ENCODE measurements at regions not wholly inside any gene's neighbourhood (a gene's known extent, or its start where the extent isn't known, plus 50 kb on each side); places are given as distances from the start of the nearest gene placed in this dataset.

DNA sequence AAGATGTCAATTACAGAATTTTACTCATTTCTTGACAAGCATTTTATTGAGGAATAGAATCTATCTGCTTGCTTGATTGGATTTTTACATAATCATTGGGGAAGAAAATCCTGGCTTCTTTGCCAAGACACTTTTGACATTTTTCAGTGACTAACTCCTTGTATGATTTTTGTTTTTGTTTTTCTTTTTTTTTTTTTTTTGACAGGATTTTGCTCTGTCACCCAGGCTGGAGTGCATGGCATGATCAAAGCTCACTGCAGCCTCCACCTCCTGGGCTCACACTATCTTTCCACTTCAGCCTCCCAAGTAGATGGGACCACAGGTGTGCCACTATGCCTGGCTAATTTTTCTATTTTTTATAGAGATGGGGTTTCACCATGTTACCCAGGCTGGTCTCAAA is 672.3 kb upstream of the RGMB start:
- H3K9ac ChIP-seq (ENCODE audit: low read depth in 1 of 2, low read length in 2 of 2), result no peak overlapping the region
- H3K27ac ChIP-seq (ENCODE audit: low read depth, low read length), result no peak overlapping the region
- no peak overlapping the region for H3K4me3 ChIP-seq (ENCODE audit: low read depth in 1 of 2, low read length in 2 of 2)
- H3K27me3 ChIP-seq (ENCODE audit: control insufficient read depth in 1 of 2, insufficient read depth in 2 of 2, low read length in 2 of 2), result no peaks in the 10 kb centered on the region
- H3K9me3 ChIP-seq (ENCODE audit: control insufficient read depth in 1 of 2, low read length in 2 of 2), result no peaks in the 10 kb centered on the region
- no peaks in the 10 kb centered on the region for H3K4me1 ChIP-seq (ENCODE audit: control insufficient read depth in 1 of 2, insufficient read depth in 2 of 2, low read length in 2 of 2)
- H3K36me3 ChIP-seq (ENCODE audit: control insufficient read depth in 1 of 2, insufficient read depth in 2 of 2, low read length in 2 of 2), result no peaks in the 10 kb centered on the region

- Histone ChIP-seq H3K36me3 (ENCODE audit: control insufficient read depth in 1 of 2, insufficient read depth in 2 of 2, low read length in 2 of 2) (no peaks in the 10 kb centered on the region), H3K27me3 (ENCODE audit: control insufficient read depth in 1 of 2, insufficient read depth in 2 of 2, low read length in 2 of 2) (no peaks in the 10 kb centered on the region), H3K4me1 (ENCODE audit: control insufficient read depth in 1 of 2, insufficient read depth in 2 of 2, low read length in 2 of 2) (no peaks in the 10 kb centered on the region), H3K4me3 (ENCODE audit: low read depth in 1 of 2, low read length in 2 of 2) (no peak overlapping the region), H3K27ac (ENCODE audit: low read depth, low read length) (no peak overlapping the region), H3K9ac (ENCODE audit: low read depth in 1 of 2, low read length in 2 of 2) (no peak overlapping the region), H3K9me3 (ENCODE audit: control insufficient read depth in 1 of 2, low read length in 2 of 2) (no peaks in the 10 kb centered on the region)
Measured at GRCh38 chr5:98102936-98103335, 670.5 kb upstream of the RGMB start.

DNA sequence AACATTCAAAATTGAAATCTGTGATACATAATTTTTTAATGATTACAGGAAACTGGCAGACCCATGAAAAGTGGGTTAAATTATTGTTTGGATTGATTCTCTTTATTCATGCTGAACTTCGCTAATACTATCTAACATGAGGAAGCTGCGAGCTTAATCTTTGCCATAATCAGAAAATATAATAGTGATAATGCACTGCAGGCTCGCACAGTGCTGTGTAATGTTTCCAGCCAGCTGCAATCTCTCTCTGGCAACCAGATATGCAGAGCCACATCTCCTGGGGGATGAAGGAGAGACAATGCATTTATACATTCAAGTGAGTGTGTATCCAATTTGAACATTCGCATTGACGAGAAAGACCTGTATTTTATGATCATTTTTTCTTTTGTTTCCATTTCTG is 669.7 kb upstream of the RGMB start:
- H3K27ac ChIP-seq (ENCODE audit: low read depth, low read length), result no peak overlapping the region
- no peak overlapping the region for H3K4me3 ChIP-seq (ENCODE audit: low read depth in 1 of 2, low read length in 2 of 2)
- no peaks in the 10 kb centered on the region for H3K9me3 ChIP-seq (ENCODE audit: control insufficient read depth in 1 of 2, low read length in 2 of 2)
- H3K36me3 ChIP-seq (ENCODE audit: control insufficient read depth in 1 of 2, insufficient read depth in 2 of 2, low read length in 2 of 2), result no peaks in the 10 kb centered on the region
- H3K9ac ChIP-seq (ENCODE audit: low read depth in 1 of 2, low read length in 2 of 2), result no peak overlapping the region
- no peaks in the 10 kb centered on the region for H3K27me3 ChIP-seq (ENCODE audit: control insufficient read depth in 1 of 2, insufficient read depth in 2 of 2, low read length in 2 of 2)
- H3K4me1 ChIP-seq (ENCODE audit: control insufficient read depth in 1 of 2, insufficient read depth in 2 of 2, low read length in 2 of 2), result no peaks in the 10 kb centered on the region

- no peak overlapping the region for H3K27ac ChIP-seq (ENCODE audit: low read depth, low read length)
- H3K4me1 ChIP-seq (ENCODE audit: control insufficient read depth in 1 of 2, insufficient read depth in 2 of 2, low read length in 2 of 2), result no peaks in the 10 kb centered on the region
- no peaks in the 10 kb centered on the region for H3K9me3 ChIP-seq (ENCODE audit: control insufficient read depth in 1 of 2, low read length in 2 of 2)
- H3K4me3 ChIP-seq (ENCODE audit: low read depth in 1 of 2, low read length in 2 of 2), result no peak overlapping the region
- no peak overlapping the region for H3K9ac ChIP-seq (ENCODE audit: low read depth in 1 of 2, low read length in 2 of 2)
- H3K27me3 ChIP-seq (ENCODE audit: control insufficient read depth in 1 of 2, insufficient read depth in 2 of 2, low read length in 2 of 2), result no peaks in the 10 kb centered on the region
- H3K36me3 ChIP-seq (ENCODE audit: control insufficient read depth in 1 of 2, insufficient read depth in 2 of 2, low read length in 2 of 2), result no peaks in the 10 kb centered on the region
Measured at GRCh38 chr5:98104454-98105188, 668.8 kb upstream of the RGMB start.

GRCh38 chr5:98105681-98106080 is 667.8 kb upstream of the RGMB start:
- no peaks in the 10 kb centered on the region for H3K9me3 ChIP-seq (ENCODE audit: control insufficient read depth in 1 of 2, low read length in 2 of 2)
- no peaks in the 10 kb centered on the region for H3K4me1 ChIP-seq (ENCODE audit: control insufficient read depth in 1 of 2, insufficient read depth in 2 of 2, low read length in 2 of 2)
- H3K27me3 ChIP-seq (ENCODE audit: control insufficient read depth in 1 of 2, insufficient read depth in 2 of 2, low read length in 2 of 2), result no peaks in the 10 kb centered on the region
- H3K9ac ChIP-seq (ENCODE audit: low read depth in 1 of 2, low read length in 2 of 2), result no peak overlapping the region
- no peak overlapping the region for H3K4me3 ChIP-seq (ENCODE audit: low read depth in 1 of 2, low read length in 2 of 2)
- no peak overlapping the region for H3K27ac ChIP-seq (ENCODE audit: low read depth, low read length)
- H3K36me3 ChIP-seq (ENCODE audit: control insufficient read depth in 1 of 2, insufficient read depth in 2 of 2, low read length in 2 of 2), result no peaks in the 10 kb centered on the region

- H3K4me3 ChIP-seq (ENCODE audit: low read depth in 1 of 2, low read length in 2 of 2), result no peak overlapping the region
- H3K4me1 ChIP-seq (ENCODE audit: control insufficient read depth in 1 of 2, insufficient read depth in 2 of 2, low read length in 2 of 2), result no peaks in the 10 kb centered on the region
- H3K27me3 ChIP-seq (ENCODE audit: control insufficient read depth in 1 of 2, insufficient read depth in 2 of 2, low read length in 2 of 2), result no peaks in the 10 kb centered on the region
- H3K36me3 ChIP-seq (ENCODE audit: control insufficient read depth in 1 of 2, insufficient read depth in 2 of 2, low read length in 2 of 2), result no peaks in the 10 kb centered on the region
- H3K9me3 ChIP-seq (ENCODE audit: control insufficient read depth in 1 of 2, low read length in 2 of 2), result no peaks in the 10 kb centered on the region
- H3K9ac ChIP-seq (ENCODE audit: low read depth in 1 of 2, low read length in 2 of 2), result no peak overlapping the region
- no peak overlapping the region for H3K27ac ChIP-seq (ENCODE audit: low read depth, low read length)
Measured at GRCh38 chr5:98106116-98107031, 667.1 kb upstream of the RGMB start.

DNA sequence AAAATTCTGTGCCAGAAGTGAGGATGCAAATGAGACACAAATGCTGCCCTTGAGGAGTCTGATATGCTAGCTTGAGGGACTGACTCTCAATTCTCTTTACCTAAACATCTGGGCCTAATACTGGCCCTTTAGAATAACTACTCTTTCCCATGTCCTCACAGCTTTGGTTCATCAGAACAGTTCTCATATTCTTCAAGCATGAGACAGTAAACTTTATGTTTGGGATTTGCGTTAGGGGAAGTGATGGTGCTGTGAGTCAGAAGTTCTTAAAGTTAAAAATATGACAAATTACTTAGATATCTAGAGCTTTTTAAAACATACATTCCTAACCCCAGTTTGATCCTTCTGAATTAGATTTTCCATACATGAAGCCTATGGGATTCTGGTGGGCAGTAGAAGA is 665.0 kb upstream of the RGMB start:
- H3K9me3 ChIP-seq (ENCODE audit: control insufficient read depth in 1 of 2, low read length in 2 of 2), result no peaks in the 10 kb centered on the region
- H3K9ac ChIP-seq (ENCODE audit: low read depth in 1 of 2, low read length in 2 of 2), result no peak overlapping the region
- no peaks in the 10 kb centered on the region for H3K4me1 ChIP-seq (ENCODE audit: control insufficient read depth in 1 of 2, insufficient read depth in 2 of 2, low read length in 2 of 2)
- H3K27ac ChIP-seq (ENCODE audit: low read depth, low read length), result no peak overlapping the region
- H3K27me3 ChIP-seq (ENCODE audit: control insufficient read depth in 1 of 2, insufficient read depth in 2 of 2, low read length in 2 of 2), result no peaks in the 10 kb centered on the region
- H3K36me3 ChIP-seq (ENCODE audit: control insufficient read depth in 1 of 2, insufficient read depth in 2 of 2, low read length in 2 of 2), result no peaks in the 10 kb centered on the region
- H3K4me3 ChIP-seq (ENCODE audit: low read depth in 1 of 2, low read length in 2 of 2), result no peak overlapping the region

DNA sequence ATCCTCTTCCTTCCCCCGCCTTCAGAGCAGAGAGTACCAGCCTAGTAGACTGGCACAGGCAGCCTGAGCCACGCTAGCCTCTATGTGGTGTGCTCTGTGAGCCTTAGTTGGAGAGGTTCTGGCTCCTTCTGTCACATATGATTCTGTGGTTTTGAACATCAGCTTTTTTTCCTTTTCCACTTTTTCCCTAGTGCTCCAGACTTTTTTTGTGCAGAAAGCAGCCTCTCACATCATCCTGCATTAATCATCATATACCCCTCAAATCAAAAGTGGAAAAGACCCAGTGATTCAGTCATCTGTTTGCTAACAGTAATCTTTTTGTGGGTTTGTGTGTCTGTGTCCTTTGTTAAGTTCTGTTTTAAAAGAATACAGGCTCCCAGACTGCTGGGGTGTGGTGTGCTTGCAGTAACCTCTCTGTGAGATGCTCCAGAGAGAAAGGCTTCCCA is 663.9 kb upstream of the RGMB start:
- H3K4me3 ChIP-seq (ENCODE audit: low read depth in 1 of 2, low read length in 2 of 2), result no peak overlapping the region
- H3K9me3 ChIP-seq (ENCODE audit: control insufficient read depth in 1 of 2, low read length in 2 of 2), result no peaks in the 10 kb centered on the region
- H3K27me3 ChIP-seq (ENCODE audit: control insufficient read depth in 1 of 2, insufficient read depth in 2 of 2, low read length in 2 of 2), result no peaks in the 10 kb centered on the region
- no peak overlapping the region for H3K27ac ChIP-seq (ENCODE audit: low read depth, low read length)
- no peak overlapping the region for H3K9ac ChIP-seq (ENCODE audit: low read depth in 1 of 2, low read length in 2 of 2)
- H3K4me1 ChIP-seq (ENCODE audit: control insufficient read depth in 1 of 2, insufficient read depth in 2 of 2, low read length in 2 of 2), result no peaks in the 10 kb centered on the region
- H3K36me3 ChIP-seq (ENCODE audit: control insufficient read depth in 1 of 2, insufficient read depth in 2 of 2, low read length in 2 of 2), result no peaks in the 10 kb centered on the region

DNA sequence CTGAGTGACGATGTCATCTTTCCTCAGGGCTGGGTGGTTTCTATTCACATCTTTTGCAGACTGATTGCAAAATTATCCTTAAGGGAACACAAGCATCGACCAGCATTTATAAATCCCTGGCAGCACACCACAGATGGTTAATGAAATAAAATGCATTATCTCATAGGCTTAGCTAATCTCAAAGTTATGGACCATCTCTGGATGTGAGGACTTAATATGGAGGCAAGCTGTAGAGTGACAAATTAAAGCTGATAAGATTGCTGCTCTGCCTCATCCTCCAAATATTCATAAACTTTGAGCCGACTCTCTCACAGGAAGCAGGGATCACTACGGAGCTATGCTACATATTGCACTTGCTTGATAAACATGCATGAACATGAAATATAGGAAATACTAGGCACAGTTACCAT is 663.2 kb upstream of the RGMB start:
- Histone ChIP-seq H3K4me1 (ENCODE audit: control insufficient read depth in 1 of 2, insufficient read depth in 2 of 2, low read length in 2 of 2) (no peaks in the 10 kb centered on the region), H3K27me3 (ENCODE audit: control insufficient read depth in 1 of 2, insufficient read depth in 2 of 2, low read length in 2 of 2) (no peaks in the 10 kb centered on the region), H3K36me3 (ENCODE audit: control insufficient read depth in 1 of 2, insufficient read depth in 2 of 2, low read length in 2 of 2) (no peaks in the 10 kb centered on the region), H3K27ac (ENCODE audit: low read depth, low read length) (no peak overlapping the region), H3K4me3 (ENCODE audit: low read depth in 1 of 2, low read length in 2 of 2) (no peak overlapping the region), H3K9me3 (ENCODE audit: control insufficient read depth in 1 of 2, low read length in 2 of 2) (no peaks in the 10 kb centered on the region), H3K9ac (ENCODE audit: low read depth in 1 of 2, low read length in 2 of 2) (no peak overlapping the region)

GRCh38 chr5:98110791-98111190 is 662.7 kb upstream of the RGMB start:
- no peak overlapping the region for H3K9ac ChIP-seq (ENCODE audit: low read depth in 1 of 2, low read length in 2 of 2)
- H3K27me3 ChIP-seq (ENCODE audit: control insufficient read depth in 1 of 2, insufficient read depth in 2 of 2, low read length in 2 of 2), result no peaks in the 10 kb centered on the region
- no peaks in the 10 kb centered on the region for H3K4me1 ChIP-seq (ENCODE audit: control insufficient read depth in 1 of 2, insufficient read depth in 2 of 2, low read length in 2 of 2)
- no peak overlapping the region for H3K27ac ChIP-seq (ENCODE audit: low read depth, low read length)
- no peaks in the 10 kb centered on the region for H3K9me3 ChIP-seq (ENCODE audit: control insufficient read depth in 1 of 2, low read length in 2 of 2)
- H3K36me3 ChIP-seq (ENCODE audit: control insufficient read depth in 1 of 2, insufficient read depth in 2 of 2, low read length in 2 of 2), result no peaks in the 10 kb centered on the region
- no peak overlapping the region for H3K4me3 ChIP-seq (ENCODE audit: low read depth in 1 of 2, low read length in 2 of 2)

Data from duodenal mucosa (tissue), 2 donors.